ENCODE measurements at regions not wholly inside any gene's neighbourhood (a gene's known extent, or its start where the extent isn't known, plus 50 kb on each side); places are given as distances from the start of the nearest gene placed in this dataset.

DNA sequence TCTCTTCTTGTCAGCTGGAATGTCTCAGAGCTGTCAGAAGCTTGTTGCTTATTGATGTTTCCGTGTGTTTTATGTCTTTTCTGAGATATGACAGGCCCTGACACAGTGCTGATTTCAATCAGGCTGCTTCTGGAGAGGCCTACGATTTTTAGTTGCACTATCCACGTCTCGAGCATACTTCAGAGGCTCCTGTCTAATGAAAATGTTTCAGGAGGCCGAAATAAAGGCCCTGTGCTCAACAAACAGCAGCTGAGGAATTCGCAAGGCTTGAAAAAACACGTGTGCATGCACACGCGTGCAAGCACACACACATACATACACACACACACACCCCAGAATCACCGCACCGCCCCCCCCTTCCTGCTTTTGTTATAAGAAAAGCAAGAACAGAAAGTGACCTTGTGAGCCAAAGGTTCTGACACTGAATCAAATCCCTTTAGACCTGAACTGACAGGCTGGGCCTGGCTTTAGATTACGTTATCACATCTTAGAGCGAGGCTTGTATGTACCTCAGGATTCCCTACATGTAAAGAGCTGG, 296.6 kb downstream of the NR2F2 start:
- no peak overlapping the region for H2BK5ac ChIP-seq (ENCODE audit: low read depth, low read length, poor library complexity, severe bottlenecking)
- no peak overlapping the region for H2BK15ac ChIP-seq (ENCODE audit: low read depth, low read length)
- H4K8ac ChIP-seq (ENCODE audit: low read depth in 2 of 2, low read length in 2 of 2): no peak overlapping the region
- H3K9me3 ChIP-seq (ENCODE audit: control insufficient read depth, insufficient read depth, low read length): peaks cover 4% of the 10 kb centered on the region; the same call in 1 of the 2 replicates
- no peak overlapping the region for H3K23ac ChIP-seq (ENCODE audit: low read depth, low read length)
- no peak overlapping the region for H4K5ac ChIP-seq (ENCODE audit: low read depth, low read length)
- BruUV-seq (replicated peaks): no TSS peak
- 7% methylated on average over 4 of the region's 13 CpGs; no CpG with 5 or more reads in 1 of the 2 experiments for WGBS, 2 experiments (ENCODE audit: extremely low coverage in 2 of 2, insufficient read length in 1 of 2)
- no peak overlapping the region for H4K91ac ChIP-seq (ENCODE audit: insufficient read depth, low read depth, low read length)
- H3K14ac ChIP-seq (replicated peaks; ENCODE audit: low read depth, low read length): no peak overlapping the region
- no peaks in the 10 kb centered on the region for H3K79me1 ChIP-seq (ENCODE audit: low read depth in 1 of 2, low read length in 2 of 2)
- H2BK120ac ChIP-seq (ENCODE audit: low read depth, low read length): no peak overlapping the region
- in situ Hi-C loops (cut with MboI; ENCODE audit: low sequenced_read_pairs) (no loop called here), intact Hi-C loops (cut with micrococcal nuclease) (no loop called here), dilution Hi-C loops (cut with HindIII; ENCODE audit: low sequenced_read_pairs, unreplicated experiment) (no loop called here)
- H3K4me3 ChIP-seq (ENCODE audit: insufficient read depth, low read depth, low read length): no peak overlapping the region
- H3K9me1 ChIP-seq (ENCODE audit: insufficient read depth, low read length): no peaks in the 10 kb centered on the region
- no peaks in the 10 kb centered on the region for H4K20me1 ChIP-seq (ENCODE audit: insufficient read depth, low read length)
- no peaks in the 10 kb centered on the region for H3K36me3 ChIP-seq (ENCODE audit: control insufficient read depth, insufficient read depth, low read length)
- no peak overlapping the region for H2AFZ ChIP-seq (replicated peaks; ENCODE audit: low read length, poor library complexity)
- DNase-seq: no peak
- H3K4ac ChIP-seq (ENCODE audit: low read depth, low read length): no peak overlapping the region
- CTCF ChIA-PET: no interaction called here
- no peak overlapping the region for H2AK5ac ChIP-seq (ENCODE audit: low read depth, low read length)
- no peak overlapping the region for H2BK20ac ChIP-seq (ENCODE audit: low read depth, low read length)
- H3K18ac ChIP-seq (ENCODE audit: low read depth, low read length): no peak overlapping the region
- POLR2A ChIA-PET (ENCODE audit: unreplicated experiment): no interaction called here
- H3K27me3 ChIP-seq (ENCODE audit: control insufficient read depth, insufficient read depth, low read length): no peaks in the 10 kb centered on the region
- H3K27ac ChIP-seq (ENCODE audit: insufficient read depth, low read length): no peak overlapping the region
- no peak for ATAC-seq (ENCODE audit: low read depth)
- H3K4me1 ChIP-seq (ENCODE audit: control insufficient read depth, insufficient read depth, low read length): no peaks in the 10 kb centered on the region
- no peak overlapping the region for H3K4me2 ChIP-seq (ENCODE audit: low read depth, low read length)
- no peak overlapping the region for H3K56ac ChIP-seq (ENCODE audit: extremely low read depth, insufficient read depth, low read length)
- TF ChIP-seq POLR2A (IDR thresholded peaks at IDR 0.05; ENCODE audit: low read depth, low read length): no peak
- no peak for TF ChIP-seq RCOR1 (IDR thresholded peaks at IDR 0.05; ENCODE audit: insufficient replicate concordance, low read length)
- TF ChIP-seq MAZ (IDR thresholded peaks at IDR 0.05; ENCODE audit: borderline replicate concordance, low read depth, low read length): no peak
- TF ChIP-seq, protein P1, sequence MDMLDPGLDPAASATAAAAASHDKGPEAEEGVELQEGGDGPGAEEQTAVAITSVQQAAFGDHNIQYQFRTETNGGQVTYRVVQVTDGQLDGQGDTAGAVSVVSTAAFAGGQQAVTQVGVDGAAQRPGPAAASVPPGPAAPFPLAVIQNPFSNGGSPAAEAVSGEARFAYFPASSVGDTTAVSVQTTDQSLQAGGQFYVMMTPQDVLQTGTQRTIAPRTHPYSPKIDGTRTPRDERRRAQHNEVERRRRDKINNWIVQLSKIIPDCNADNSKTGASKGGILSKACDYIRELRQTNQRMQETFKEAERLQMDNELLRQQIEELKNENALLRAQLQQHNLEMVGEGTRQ (IDR thresholded peaks at IDR 0.05; ENCODE audit: low read depth, low read length): no peak
- TF ChIP-seq MAFK (IDR thresholded peaks at IDR 0.05; ENCODE audit: low read depth, low read length): no peak
- no peak for TF ChIP-seq RAD21 (IDR thresholded peaks at IDR 0.05; ENCODE audit: low read length)
- no peak for TF ChIP-seq BHLHE40 (IDR thresholded peaks at IDR 0.05; ENCODE audit: low read depth, low read length)
- no peak for TF ChIP-seq CHD1 (IDR thresholded peaks at IDR 0.05; ENCODE audit: low read depth, low read length)
- no peak for TF ChIP-seq NFE2L2 (IDR thresholded peaks at IDR 0.05; ENCODE audit: low read depth, low read length)
- TF ChIP-seq, protein P2, sequence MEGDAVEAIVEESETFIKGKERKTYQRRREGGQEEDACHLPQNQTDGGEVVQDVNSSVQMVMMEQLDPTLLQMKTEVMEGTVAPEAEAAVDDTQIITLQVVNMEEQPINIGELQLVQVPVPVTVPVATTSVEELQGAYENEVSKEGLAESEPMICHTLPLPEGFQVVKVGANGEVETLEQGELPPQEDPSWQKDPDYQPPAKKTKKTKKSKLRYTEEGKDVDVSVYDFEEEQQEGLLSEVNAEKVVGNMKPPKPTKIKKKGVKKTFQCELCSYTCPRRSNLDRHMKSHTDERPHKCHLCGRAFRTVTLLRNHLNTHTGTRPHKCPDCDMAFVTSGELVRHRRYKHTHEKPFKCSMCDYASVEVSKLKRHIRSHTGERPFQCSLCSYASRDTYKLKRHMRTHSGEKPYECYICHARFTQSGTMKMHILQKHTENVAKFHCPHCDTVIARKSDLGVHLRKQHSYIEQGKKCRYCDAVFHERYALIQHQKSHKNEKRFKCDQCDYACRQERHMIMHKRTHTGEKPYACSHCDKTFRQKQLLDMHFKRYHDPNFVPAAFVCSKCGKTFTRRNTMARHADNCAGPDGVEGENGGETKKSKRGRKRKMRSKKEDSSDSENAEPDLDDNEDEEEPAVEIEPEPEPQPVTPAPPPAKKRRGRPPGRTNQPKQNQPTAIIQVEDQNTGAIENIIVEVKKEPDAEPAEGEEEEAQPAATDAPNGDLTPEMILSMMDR (conservative IDR thresholded peaks at IDR 0.05; ENCODE audit: low read depth, low read length): no peak
- TF ChIP-seq MXI1 (IDR thresholded peaks at IDR 0.05; ENCODE audit: borderline replicate concordance, low read depth, low read length): no peak
- no peak for TF ChIP-seq RFX5 (IDR thresholded peaks at IDR 0.05; ENCODE audit: low read depth, low read length)
- TF ChIP-seq SMC3 (IDR thresholded peaks at IDR 0.05; ENCODE audit: low read depth, low read length): no peak
- TF ChIP-seq, protein P3, sequence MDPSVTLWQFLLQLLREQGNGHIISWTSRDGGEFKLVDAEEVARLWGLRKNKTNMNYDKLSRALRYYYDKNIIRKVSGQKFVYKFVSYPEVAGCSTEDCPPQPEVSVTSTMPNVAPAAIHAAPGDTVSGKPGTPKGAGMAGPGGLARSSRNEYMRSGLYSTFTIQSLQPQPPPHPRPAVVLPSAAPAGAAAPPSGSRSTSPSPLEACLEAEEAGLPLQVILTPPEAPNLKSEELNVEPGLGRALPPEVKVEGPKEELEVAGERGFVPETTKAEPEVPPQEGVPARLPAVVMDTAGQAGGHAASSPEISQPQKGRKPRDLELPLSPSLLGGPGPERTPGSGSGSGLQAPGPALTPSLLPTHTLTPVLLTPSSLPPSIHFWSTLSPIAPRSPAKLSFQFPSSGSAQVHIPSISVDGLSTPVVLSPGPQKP (IDR thresholded peaks at IDR 0.05; ENCODE audit: borderline replicate concordance, low read depth, low read length): no peak
- no peak overlapping the region for H2AK9ac ChIP-seq (replicated peaks; ENCODE audit: low read depth, low read length, poor library complexity)
- H3K9ac ChIP-seq (ENCODE audit: low read depth, low read length): no peak overlapping the region

All from IMR-90 (cell line).